ENCODE measurements at regions not wholly inside any gene's neighbourhood (a gene's known extent, or its start where the extent isn't known, plus 50 kb on each side); places are given as distances from the start of the nearest gene placed in this dataset.
"Not testable (repeated sequence)": the region's sequence is repeated elsewhere in the genome, so short reads cannot be mapped to it uniquely, and the experiment has no call there.

- no peak for TF ChIP-seq CTCF (IDR thresholded peaks at IDR 0.05; ENCODE audit: low read depth, low read length)
- no peak for DNase-seq (ENCODE audit: extremely low read depth, low read depth)
These were observed 610.2 kb downstream of the DSC3 start for GRCh38 chr18:30432349-30432748.

GRCh38 chr18:30419399-30419798 is 623.1 kb downstream of the DSC3 start:
- not testable (repeated sequence) for DNase-seq (ENCODE audit: extremely low read depth, low read depth)

GRCh38 chr18:30415903-30416302 is 626.6 kb downstream of the DSC3 start:
- DNase-seq (ENCODE audit: extremely low read depth, low read depth) = no peak
- TF ChIP-seq CTCF (IDR thresholded peaks at IDR 0.05; ENCODE audit: low read depth, low read length) = no peak

GRCh38 chr18:30409120-30409519 is 633.4 kb downstream of the DSC3 start:
- no peak for DNase-seq (ENCODE audit: extremely low read depth, low read depth)
- TF ChIP-seq CTCF (IDR thresholded peaks at IDR 0.05; ENCODE audit: low read depth, low read length) = no peak

- DNase-seq (ENCODE audit: extremely low read depth, low read depth) = no peak
- TF ChIP-seq CTCF (IDR thresholded peaks at IDR 0.05; ENCODE audit: low read depth, low read length) = no peak
These were observed 635.8 kb downstream of the DSC3 start for GRCh38 chr18:30406728-30407127.

- no peak for TF ChIP-seq CTCF (IDR thresholded peaks at IDR 0.05; ENCODE audit: low read depth, low read length)
- DNase-seq (ENCODE audit: extremely low read depth, low read depth) = no peak
These were observed 637.5 kb downstream of the DSC3 start for GRCh38 chr18:30405038-30405437.

- no peak for DNase-seq (ENCODE audit: extremely low read depth, low read depth)
- no peak for TF ChIP-seq CTCF (IDR thresholded peaks at IDR 0.05; ENCODE audit: low read depth, low read length)
These were observed 638.1 kb downstream of the DSC3 start for GRCh38 chr18:30404422-30404821.

- TF ChIP-seq CTCF (IDR thresholded peaks at IDR 0.05; ENCODE audit: low read depth, low read length) = no peak
- DNase-seq (ENCODE audit: extremely low read depth, low read depth) = no peak
These were observed 639.3 kb downstream of the DSC3 start for GRCh38 chr18:30403278-30403677.
